Endothelial cell of umbilical vein (primary cell): ENCODE measurements at regions not wholly inside any gene's neighbourhood (a gene's known extent, or its start where the extent isn't known, plus 50 kb on each side); places are given as distances from the start of the nearest gene placed in this dataset.

Experiments used
- BruUV-seq: library from RNA; stranded (reverse); fragments of 400-500 nt; replicated peaks from 2 replicates; lab custom pipeline; 2021; lab: Mats Ljungman, UMichigan
- CTCF ChIA-PET: fragments of 300-600, 350-600 bp; sonication (Branson Sonifier 250); formaldehyde crosslinking; loops from one replicate; lab custom pipeline; 2021; ENCODE audit warnings: antibody characterized with exemption, inconsistent platforms; lab: Charles Lee
- POLR2A ChIA-PET: fragments of 300-600, 350-600 bp; sonication (Branson Sonifier 250); formaldehyde crosslinking; loops from one replicate; lab custom pipeline; 2021; ENCODE audit warnings: antibody characterized with exemption, inconsistent platforms; lab: Charles Lee
- DNase-seq: peaks from one replicate; pipeline ENCODE4 v3.0.0-alpha.2; 2011; ENCODE audit warnings: low read depth, low spot score
- FAIRE-seq: peaks from 2 replicates; lab custom pipeline; 2011; peaks lifted over from hg19 to GRCh38; lab: Jason Lieb, UNC
- H2AFZ ChIP-seq: 2 replicates; pipeline ENCODE4 v1.6.0; 2012; ENCODE audit warnings: low read depth, low read length, control low read depth, inconsistent platforms
- H3K27ac ChIP-seq: 2 replicates; pipeline ENCODE4 v1.5.1; 2011; ENCODE audit warnings: low read depth, mild to moderate bottlenecking, control low read depth, low read length, moderate library complexity; ENCODE audit not compliant: insufficient read depth
- H3K27me3 ChIP-seq, 2 experiments: 2 replicates each; pipeline versions ENCODE4 v1.6.0 to v1.6.1; 2011; ENCODE audit warnings: low read length in 2 of 2, mixed read lengths in 1 of 2; ENCODE audit not compliant: control insufficient read depth in 2 of 2, insufficient read depth in 2 of 2
- H3K36me3 ChIP-seq, 2 experiments: 2 replicates in 1 of 2; 3 replicates in 1 of 2; pipeline ENCODE4 v1.5.1; 2011; ENCODE audit warnings: low read length in 2 of 2, mild to moderate bottlenecking in 1 of 2, moderate library complexity in 1 of 2; ENCODE audit not compliant: control insufficient read depth in 2 of 2, insufficient read depth in 2 of 2; ENCODE audit errors: extremely low read depth in 1 of 2
- H3K4me1 ChIP-seq: 3 replicates; pipeline ENCODE4 v1.5.1; 2011; ENCODE audit warnings: mild to moderate bottlenecking, low read length; ENCODE audit not compliant: control insufficient read depth, insufficient read depth; ENCODE audit errors: extremely low read depth
- H3K4me2 ChIP-seq: 2 replicates; pipeline ENCODE4 v1.6.1; 2011; ENCODE audit warnings: low read length, control low read depth, mixed read lengths; ENCODE audit not compliant: insufficient read depth
- H3K4me3 ChIP-seq, 3 experiments: fragments of 200-600 bp in 1 of 3; sonication (generic), shearing (Covaris generic) in 1 of 3; replicated peaks in 1 of 3; 2 replicates each; pipeline ENCODE4 v1.5.1; 2011 to 2016; ENCODE audit warnings: control low read depth in 3 of 3, low read length in 3 of 3, mild to moderate bottlenecking in 2 of 3, inconsistent platforms in 1 of 3, low read depth in 1 of 3, moderate library complexity in 1 of 3; ENCODE audit not compliant: insufficient read depth in 1 of 3
- H3K79me2 ChIP-seq: 2 replicates; pipeline ENCODE4 v1.6.0; 2012; ENCODE audit warnings: low read length, inconsistent platforms; ENCODE audit not compliant: control insufficient read depth, insufficient read depth
- H3K9ac ChIP-seq: replicated peaks from 2 replicates; pipeline ENCODE3; 2011; ENCODE audit warnings: low read length, control low read depth; ENCODE audit not compliant: insufficient read depth; ENCODE audit errors: extremely low read depth
- H3K9me1 ChIP-seq: replicated peaks from 3 replicates; pipeline ENCODE4 v1.6.0; 2011; ENCODE audit warnings: mild to moderate bottlenecking, low read length; ENCODE audit not compliant: control insufficient read depth, insufficient read depth; ENCODE audit errors: extremely low read depth
- H3K9me3 ChIP-seq: replicated peaks from 2 replicates; pipeline ENCODE4 v1.5.1; 2012; ENCODE audit warnings: low read length, inconsistent platforms; ENCODE audit not compliant: control insufficient read depth, insufficient read depth
- H4K20me1 ChIP-seq: replicated peaks from 2 replicates; pipeline ENCODE3; 2011; ENCODE audit warnings: mild to moderate bottlenecking, low read length; ENCODE audit not compliant: control insufficient read depth, insufficient read depth; ENCODE audit errors: extremely low read depth
- CTCF ChIP-seq, 2 donors: IDR thresholded peaks; 1 replicate in 1 of 2; 2 replicates in 1 of 2; pipeline ENCODE4 v1.5.1; 2011; ENCODE audit warnings: low read length in 2 of 2, mild to moderate bottlenecking in 2 of 2, moderate library complexity in 2 of 2, control low read depth in 1 of 2, inconsistent platforms in 1 of 2, low read depth in 1 of 2; ENCODE audit not compliant: insufficient read depth in 1 of 2; ENCODE audit errors: extremely low read depth in 1 of 2
- EZH2 ChIP-seq: IDR thresholded peaks from 2 replicates; pipeline ENCODE4 v1.6.1; 2012; ENCODE audit warnings: borderline replicate concordance, low read depth, mild to moderate bottlenecking, moderate library complexity, low read length, inconsistent platforms; ENCODE audit not compliant: severe bottlenecking
- FOS ChIP-seq: IDR thresholded peaks from 2 replicates; pipeline ENCODE4 v1.6.1; 2011; ENCODE audit warnings: mild to moderate bottlenecking, low read length, moderate library complexity, borderline replicate concordance; ENCODE audit not compliant: insufficient read depth
- GATA2 ChIP-seq: IDR thresholded peaks from 2 replicates; pipeline ENCODE4 v1.7.0; 2011; ENCODE audit warnings: low read depth, mild to moderate bottlenecking, moderate library complexity, mixed read lengths, low read length; ENCODE audit not compliant: insufficient read length, insufficient read depth
- JUN ChIP-seq: IDR thresholded peaks from 2 replicates; pipeline ENCODE4 v1.6.1; 2011; ENCODE audit warnings: borderline replicate concordance, low read depth; ENCODE audit not compliant: insufficient read length, insufficient read depth
- MAX ChIP-seq: IDR thresholded peaks from 2 replicates; pipeline ENCODE4 v1.6.1; 2011; ENCODE audit not compliant: insufficient read depth, insufficient read length
- MYC ChIP-seq: IDR thresholded peaks from one replicate; pipeline ENCODE4 v1.6.1; 2011; ENCODE audit warnings: mild to moderate bottlenecking, low read depth, low read length
- POLR2A ChIP-seq: IDR thresholded peaks from 2 replicates; pipeline ENCODE4 v1.6.1; 2012; ENCODE audit warnings: low read depth, mild to moderate bottlenecking, control low read depth, low read length
- POLR2AphosphoS5 ChIP-seq: IDR thresholded peaks from 2 replicates; pipeline ENCODE4 v1.6.1; 2012; ENCODE audit warnings: low read depth, mild to moderate bottlenecking, control low read depth, low read length, moderate library complexity; ENCODE audit not compliant: insufficient read depth
- dilution Hi-C: fragments of 300-500 bp; cut with MboI; formaldehyde crosslinking; loops from one replicate; pipeline ENCODE4 v1.15.0; 2019; ENCODE audit warnings: low sequenced_read_pairs; ENCODE audit not compliant: extremely low pct_ligation_motif_present
- intact Hi-C: fragments of 100-400 bp; cut with micrococcal nuclease; formaldehyde crosslinking; loops from one replicate; pipeline ENCODE4 v1.10.0; 2022

GRCh38 chr4:159429693-159430035 is 326.8 kb downstream of the RAPGEF2 start:
- no peak overlapping the region for H3K4me3 ChIP-seq
- no peak for TF ChIP-seq POLR2AphosphoS5
- TF ChIP-seq POLR2A = no peak
- no peak for TF ChIP-seq MAX
- no peak for TF ChIP-seq GATA2
- TF ChIP-seq FOS = no peak
- no peak for TF ChIP-seq JUN
- no peak for TF ChIP-seq CTCF (IDR thresholded peaks at IDR 0.05; ENCODE audit: extremely low read depth in 1 of 2, insufficient read depth in 1 of 2, low read depth in 1 of 2, low read length in 2 of 2)
- no peak for TF ChIP-seq EZH2
- TF ChIP-seq MYC = no peak
- no peaks in the 10 kb centered on the region for H3K9me1 ChIP-seq
- DNase-seq (no peak), FAIRE-seq (no peak)
- no peaks in the 10 kb centered on the region for H3K79me2 ChIP-seq
- ChIA-PET CTCF (interaction anchor here (0.9 kb wide), 1 partner anchor 9 kb away, joined by 3 read pairs; no protein-coding TSS in a partner anchor), POLR2A (no interaction called here)
- no peak overlapping the region for H3K9ac ChIP-seq
- dilution Hi-C loops (no loop called here), intact Hi-C loops (no loop called here)
- H3K9me3 ChIP-seq = no peaks in the 10 kb centered on the region
- no peaks in the 10 kb centered on the region for H3K27me3 ChIP-seq
- H3K4me1 ChIP-seq = peaks cover 9% of the 10 kb centered on the region
- no peak overlapping the region for H3K27ac ChIP-seq
- no peaks in the 10 kb centered on the region for H4K20me1 ChIP-seq
- no peaks in the 10 kb centered on the region for H3K36me3 ChIP-seq
- H2AFZ ChIP-seq = no peak overlapping the region
- BruUV-seq = no TSS peak
- no peak overlapping the region for H3K4me2 ChIP-seq
